HG02840 (cell line): ENCODE measurements at regions not wholly inside any gene's neighbourhood (a gene's known extent, or its start where the extent isn't known, plus 50 kb on each side); places are given as distances from the start of the nearest gene placed in this dataset.

ENCODE experiments used
- ATAC-seq: cut with Tn5 transposase; IDR thresholded peaks from one replicate; pipeline ENCODE4 v1.9.1; 2021; ENCODE audit warnings: mild to moderate bottlenecking, moderate library complexity, moderate number of reproducible peaks; ENCODE audit not compliant: unreplicated experiment, low FRiP score

DNA sequence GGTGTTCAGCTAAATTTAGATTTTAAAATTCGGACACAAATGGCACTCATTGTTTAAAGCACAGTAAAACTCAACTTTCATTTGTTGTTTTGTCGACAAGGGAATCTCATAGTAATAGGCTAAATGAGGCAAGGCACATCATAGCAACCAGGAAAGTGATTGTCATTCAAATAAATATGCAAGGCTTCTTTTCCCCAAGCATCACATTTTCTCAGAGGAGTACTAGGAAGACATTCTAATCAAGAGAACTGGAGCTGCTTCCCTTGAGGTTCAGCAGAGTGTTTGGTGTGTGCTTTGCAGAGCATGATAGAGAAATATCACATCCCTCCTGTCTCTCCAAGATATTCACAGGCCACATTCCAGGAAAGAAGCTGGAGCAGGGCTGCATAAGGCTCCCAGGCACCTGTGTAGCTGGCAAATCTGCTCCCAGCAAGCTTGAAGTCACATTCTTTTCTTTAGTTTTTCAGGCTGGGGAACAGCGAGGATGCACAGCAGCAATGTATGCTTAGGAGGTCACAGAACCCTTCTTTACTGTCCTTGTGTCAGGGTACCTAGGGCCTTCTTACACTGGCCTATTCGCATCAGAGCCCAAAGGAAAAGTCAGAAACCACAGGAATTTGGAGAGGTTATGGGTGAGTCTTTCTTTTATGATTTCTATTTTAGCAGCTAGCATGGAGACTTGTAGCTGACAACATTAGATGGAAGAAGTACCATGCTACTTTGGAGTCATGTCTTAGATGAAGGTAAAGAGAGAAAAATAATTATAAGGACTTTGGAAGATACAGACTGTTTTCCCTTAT lies 95.9 kb upstream of the HDAC9 start:
- no peak for ATAC-seq

DNA sequence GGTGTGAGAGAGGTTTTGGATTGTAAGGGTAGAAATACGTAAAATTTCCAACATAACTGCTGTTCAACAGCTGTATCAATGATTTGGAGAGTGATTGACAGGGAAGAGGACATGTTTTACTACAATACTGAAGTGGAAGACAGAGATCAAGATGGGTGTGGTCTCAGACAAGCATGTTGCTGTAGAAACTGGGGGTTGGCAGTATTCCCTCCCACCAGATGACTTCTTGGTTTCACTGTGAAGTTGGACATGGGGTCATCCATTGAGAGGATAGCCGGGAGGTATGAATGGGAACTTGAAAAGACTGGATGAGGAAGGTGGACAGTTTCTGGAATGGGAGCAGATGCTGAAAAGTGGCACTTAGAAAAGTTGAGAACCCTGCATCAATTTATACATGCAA lies 95.3 kb upstream of the HDAC9 start:
- ATAC-seq: no peak

DNA sequence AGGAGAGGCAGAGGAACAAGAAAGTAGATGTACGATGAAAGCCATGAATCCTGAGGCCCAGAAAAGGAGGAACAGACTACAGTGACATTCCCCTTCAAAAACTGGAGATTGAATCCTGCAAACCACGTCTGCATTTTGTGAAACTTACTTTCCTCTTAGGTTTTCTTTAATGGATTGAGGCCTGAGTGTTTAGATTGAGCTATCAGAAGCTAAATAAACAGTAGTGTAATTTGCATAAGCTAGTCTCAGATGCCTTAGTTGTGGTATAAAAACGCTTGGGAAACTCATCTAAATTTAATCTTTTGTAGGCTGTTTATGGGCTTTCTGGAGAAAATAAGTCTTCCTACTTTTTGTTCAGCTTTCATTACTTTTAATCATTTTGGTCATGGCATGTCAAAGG lies 94.8 kb upstream of the HDAC9 start:
- ATAC-seq: no peak

DNA sequence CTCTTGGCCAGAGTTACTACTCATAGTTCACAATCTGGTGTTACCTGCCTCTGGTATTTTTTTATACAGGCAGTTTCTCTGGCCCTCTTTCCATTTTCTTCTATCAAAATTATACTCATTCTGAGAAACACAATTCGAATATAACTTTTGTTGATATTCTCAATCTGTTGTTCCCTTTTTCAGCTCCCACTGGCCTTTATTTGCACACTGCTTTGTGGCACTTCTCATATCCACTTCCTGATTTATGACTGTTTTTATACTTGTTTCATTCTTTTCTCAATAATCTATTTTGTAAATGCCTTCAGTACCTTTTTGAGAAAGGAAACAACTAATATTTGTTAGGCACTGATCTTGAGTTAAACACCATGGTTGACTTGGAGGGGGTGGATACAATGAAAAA lies 93.8 kb upstream of the HDAC9 start:
- no peak for ATAC-seq

DNA sequence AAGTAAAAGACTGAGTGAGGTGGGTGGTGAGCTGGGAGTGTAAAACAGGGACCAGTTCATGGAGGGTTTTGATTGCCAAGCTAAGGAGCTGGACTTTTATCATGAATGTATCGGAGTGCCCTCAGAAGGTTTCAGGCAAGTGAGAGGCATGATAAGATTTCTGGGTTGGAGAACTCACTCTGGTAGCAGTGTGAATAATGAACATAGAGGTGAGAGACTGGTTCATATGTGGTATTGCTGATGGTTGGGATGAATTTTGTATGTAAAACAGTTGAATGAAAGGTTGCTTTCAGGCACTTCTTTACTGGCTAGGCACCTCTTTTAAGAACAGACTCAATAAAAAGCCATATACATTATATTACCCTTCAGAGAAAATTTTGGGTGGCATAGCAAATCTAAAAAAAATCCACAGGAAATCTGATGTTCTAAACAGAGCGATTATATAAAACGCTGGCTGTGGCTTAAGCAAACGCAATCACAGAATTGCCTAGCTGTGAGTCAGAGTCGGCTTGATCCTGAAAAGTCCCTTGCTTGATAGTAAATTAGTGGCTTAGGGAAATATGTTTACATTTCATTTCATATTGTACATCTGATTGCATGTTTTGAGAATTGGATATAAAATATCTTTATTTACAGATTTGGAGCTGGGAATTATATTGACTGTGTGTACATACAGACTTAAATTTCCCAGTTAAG lies 92.9 kb upstream of the HDAC9 start:
- ATAC-seq: no peak

DNA sequence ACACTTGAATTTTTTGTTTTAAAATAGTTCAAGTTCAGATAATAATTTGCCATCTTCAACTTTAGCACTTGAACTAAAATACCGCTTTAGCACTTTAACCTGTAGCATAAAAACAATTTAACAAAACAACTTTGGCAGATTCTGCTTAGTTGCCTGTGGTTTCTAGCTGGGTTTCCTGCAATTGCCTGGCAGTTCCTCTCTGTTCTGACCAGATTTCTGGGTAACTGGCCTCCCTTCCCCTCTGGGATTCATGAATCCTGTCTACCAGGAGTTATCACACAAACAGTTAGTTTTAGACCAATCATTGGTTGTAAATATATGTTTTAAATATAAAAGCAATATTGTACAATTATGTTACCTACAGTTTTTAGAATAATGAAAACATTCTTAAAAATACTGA lies 89.8 kb upstream of the HDAC9 start:
- ATAC-seq: no peak

DNA sequence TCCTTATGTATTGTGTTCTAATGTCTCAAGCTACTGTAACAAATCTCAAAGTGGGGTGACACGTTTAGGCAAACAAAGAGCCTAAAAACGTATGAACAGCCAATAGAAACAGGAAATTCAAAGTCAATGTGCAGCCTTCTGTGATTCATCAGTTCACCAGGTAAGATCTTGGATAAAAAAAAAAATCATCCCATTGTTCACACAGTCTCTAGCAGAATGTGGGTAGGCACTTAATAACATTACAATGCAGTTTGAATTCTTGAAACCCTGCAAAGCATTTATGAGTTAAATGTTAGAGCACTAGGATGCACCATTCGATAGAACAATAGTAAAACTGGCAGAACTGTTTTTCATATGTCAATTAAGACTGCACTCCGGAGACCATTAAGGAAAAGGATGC lies 88.2 kb upstream of the HDAC9 start:
- no peak for ATAC-seq

DNA sequence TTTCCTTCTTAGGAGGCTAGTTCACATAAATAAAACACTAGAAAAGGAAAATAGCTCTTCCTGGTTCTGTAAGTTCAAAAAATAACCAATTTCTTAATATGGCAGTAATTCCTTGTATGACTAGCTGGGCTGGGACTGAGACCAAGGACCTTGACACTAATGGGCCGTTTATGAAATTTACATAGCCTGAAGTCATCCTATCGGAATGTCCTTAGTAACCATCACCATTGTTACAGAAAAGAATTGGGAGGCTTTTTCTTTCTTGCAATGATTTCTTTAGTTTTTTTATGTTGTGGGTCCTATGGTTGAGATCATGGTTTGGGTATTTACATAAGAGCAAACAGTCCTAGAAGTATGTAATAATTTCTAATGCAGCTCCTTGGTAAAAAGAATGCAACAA lies 87.1 kb upstream of the HDAC9 start:
- no peak for ATAC-seq

DNA sequence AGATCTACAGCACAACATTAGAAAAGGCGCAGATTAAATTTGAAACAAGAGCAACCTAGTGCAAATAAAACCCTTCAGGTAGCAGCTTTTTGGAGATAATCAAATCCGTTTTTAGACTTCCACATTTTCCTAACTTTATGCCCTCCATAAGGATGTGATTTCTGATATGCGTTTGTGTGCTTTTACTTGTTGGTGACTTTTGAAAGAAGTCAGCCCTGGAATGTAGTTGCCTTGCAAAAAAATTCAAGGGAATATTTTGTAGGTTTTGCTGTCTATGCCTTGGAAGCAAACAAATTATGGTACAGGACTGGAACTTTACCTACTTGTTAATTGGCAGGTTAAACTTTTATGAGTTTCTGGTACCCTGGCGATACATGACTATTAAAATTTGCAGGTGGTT lies 86.7 kb upstream of the HDAC9 start:
- ATAC-seq: no peak

DNA sequence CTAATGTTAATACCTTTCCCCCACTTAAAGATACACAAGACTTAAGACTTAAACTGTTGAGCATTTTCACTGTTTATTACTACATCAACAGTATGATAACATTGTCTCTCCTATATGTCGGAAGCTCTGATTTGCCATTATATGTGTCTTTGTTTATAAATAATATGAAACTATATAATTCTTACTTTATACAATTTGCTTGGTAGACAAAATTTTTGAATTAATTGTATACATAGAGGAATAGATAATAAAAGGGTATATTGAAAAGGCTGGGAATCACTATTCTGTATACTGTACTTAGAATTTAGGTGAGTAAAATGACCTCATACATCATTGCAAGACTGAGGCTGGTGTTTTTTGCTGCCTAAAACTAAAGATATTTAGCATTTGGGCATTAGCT lies 82.1 kb upstream of the HDAC9 start:
- no peak for ATAC-seq

DNA sequence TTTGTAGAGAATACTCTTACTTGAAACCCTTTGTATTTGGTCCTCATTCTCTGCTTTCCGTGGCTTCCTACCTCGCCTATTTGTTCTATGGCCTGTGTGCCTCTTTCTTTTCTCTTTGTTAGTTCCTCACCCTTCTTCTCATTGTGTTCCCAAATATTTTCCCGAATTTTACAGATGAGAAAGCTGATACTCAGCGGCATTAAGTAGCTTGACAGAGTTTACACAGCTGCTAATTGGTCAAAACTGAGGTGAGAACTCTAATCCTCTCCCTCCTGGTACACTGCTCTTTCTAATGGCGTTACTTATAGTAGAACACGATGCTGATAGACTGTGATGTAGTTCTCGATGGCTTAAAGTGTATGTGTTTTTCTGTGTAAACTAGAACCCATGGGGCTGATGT lies 80.7 kb upstream of the HDAC9 start:
- ATAC-seq: no peak

DNA sequence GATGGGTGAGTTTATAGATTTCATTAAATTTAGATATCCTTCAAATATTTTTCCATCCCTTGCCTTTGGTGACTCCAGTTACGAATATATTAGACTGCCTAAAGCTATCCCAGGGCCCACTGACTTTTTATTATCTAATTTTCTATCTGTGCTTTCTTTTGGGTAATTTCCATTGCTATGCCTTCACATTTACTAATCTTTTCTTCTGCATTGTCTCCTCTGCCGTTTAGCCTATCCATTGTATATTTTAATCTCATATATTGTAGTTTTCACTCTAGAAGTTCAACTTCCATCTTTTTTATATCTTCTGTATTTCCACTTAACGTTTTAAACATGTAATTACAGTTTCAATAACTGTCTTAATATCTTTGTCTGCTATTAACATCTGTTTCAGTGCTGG lies 78.6 kb upstream of the HDAC9 start:
- no peak for ATAC-seq

DNA sequence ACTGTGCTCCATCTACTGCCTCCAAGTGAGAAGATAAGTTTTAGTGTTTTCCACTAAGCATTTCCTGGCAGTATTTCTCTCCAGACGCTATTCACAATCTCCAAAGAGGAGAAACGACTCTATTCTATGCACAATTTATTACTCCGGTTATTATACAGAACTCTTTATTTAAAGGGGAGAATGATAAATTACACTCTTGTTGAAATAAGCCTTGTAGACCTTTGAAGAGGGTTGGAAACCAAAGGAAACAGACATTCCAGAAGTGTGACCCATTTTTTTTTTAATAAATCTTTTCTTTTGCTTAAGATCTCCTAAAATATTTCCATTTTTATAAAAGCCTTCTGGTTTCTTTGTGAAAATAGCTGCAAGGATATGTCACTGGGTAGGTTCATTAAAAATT lies 76.1 kb upstream of the HDAC9 start:
- no peak for ATAC-seq

DNA sequence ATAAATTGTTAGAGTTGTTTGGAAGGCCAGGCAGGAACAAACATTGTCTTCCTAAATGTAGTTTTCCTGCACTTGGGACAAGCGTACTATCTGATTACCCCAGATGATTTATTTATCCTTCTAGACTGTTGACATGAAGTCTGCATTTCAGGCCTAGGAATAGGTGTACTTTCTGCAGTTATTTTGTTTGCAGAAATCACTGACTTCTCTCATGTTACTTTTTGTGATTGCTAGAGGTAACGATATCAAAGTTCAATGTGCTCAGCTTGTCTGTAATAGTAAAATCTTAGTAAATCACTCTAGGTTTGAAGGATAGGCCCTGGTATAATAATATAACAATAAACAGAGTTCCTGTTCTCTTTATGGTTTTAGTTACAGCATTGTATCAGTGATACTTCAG lies 75.4 kb upstream of the HDAC9 start:
- no peak for ATAC-seq

DNA sequence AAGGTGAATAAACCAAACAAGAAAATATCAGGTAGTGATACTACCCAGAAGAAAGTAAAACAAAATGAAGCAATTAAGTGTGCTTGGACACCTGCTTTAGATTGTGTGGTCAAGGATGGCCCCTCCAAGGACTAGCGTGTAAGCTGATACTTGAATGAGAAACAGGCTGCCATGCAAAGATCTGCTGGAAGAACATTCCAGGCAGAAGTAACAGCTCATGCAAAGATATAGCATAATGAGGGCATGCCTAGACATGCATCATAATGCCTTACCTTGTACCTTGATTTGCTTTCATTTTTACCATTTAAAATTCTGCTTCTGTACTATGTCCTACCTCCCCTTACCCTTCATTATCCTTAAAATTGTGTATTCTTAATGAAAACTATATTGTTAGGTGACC lies 74.8 kb upstream of the HDAC9 start:
- no peak for ATAC-seq

DNA sequence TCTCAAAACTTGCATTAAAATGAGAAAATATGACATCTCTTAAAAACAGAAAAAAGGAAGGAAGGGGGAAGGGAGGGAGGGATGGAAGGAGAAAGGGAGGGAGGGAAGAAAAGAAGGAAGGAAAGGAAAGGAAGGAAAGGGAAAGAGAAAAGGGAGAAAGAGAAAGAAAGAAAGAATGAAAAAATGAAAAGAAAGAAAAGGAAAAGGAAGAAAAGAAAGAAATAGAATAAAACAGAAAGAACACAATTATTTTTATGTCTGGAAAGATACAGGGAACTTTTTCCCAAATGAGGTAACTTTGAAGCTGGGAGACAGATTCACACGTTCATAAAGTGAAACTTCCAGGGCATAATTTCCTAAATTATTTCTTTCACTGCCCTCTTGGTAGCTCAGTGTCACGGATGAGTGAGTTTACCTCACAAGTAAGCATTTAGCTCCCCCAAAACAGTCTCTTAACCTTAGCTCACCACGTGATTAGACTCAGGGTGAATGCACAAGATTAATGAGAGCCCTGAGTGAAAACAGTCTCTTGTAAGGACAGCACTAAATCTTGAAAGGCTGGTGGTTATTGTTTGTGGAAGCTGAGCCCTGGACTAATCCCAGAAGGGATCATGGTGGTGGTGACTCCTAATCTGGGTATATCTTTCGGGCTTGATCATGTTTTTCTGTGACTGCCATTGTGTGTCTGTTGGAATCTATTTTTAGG lies 74.1 kb upstream of the HDAC9 start:
- ATAC-seq: no peak

DNA sequence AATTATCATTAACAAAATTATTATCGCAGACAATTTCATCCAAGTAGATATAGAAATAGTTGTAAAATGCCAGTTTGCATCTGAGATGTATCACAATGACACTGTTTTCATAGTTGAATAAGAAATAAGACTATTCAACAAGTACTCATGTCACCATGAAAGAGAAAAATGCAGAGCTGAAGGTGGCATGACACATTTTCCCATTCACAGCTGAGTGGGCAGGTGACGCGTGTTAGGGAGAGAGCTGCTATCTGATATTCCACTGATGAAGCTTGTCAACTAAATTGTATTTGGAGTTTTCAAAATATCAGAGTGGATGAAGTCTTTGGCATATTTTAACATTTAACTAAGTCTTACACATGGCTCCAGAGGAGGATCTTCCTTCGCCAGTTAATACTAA lies 70.3 kb upstream of the HDAC9 start:
- ATAC-seq: no peak

DNA sequence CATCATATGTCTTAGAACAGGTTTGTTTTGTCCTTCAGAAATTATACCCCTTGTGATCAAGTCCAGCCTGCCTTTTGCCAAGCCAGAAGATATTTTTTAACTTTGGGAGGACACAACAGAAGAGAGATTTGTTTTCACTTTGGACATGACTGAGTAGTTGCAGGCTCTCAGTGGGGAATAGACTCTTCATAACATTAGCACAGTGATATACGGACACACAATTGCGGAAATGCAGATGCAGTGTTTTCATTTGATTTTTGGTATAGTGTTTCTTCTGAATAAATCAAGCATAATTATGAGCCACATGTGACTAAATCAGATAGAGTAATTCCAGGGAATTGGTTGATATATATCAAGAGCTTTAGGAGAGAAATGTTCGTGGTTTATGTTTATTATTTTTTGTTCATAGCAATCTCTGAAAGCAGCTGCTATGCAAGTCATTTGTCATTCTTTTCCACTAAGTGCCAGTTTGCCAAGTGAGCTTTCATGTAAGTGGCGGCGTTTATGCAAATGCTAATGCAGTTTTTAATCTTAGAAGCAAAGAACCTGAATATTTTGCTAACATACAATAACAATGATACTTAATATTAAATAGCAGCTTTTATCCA lies 69.6 kb upstream of the HDAC9 start:
- ATAC-seq: no peak

DNA sequence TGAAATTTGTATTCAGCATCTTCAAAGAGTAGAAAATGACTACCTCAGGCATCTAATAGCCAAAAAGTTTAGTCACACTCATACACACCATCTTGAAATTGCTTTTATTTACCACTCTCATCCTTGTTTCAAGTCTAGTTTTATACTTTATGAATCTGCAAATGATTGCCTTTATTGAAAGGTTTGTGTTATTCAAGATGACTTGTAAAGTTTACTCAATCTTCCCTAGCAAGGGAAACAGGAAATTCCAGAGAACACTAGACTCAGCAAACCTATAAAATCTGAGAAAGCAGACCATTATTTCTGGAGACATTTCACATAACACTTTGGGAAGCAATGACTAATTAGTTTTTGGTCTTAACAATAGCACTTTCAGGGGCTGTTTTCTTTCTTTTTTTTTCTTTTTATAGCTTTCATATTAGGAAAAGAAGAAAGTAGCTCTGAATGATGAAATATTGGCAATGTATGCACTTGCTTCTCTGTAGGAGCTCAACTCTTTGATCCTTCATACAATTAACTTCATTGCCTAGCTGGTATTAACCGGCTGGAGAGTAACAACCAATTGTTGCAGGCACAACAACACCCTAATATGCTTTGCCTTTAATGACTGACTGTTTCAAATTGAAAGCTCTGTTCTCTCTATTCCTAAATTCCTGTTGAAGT lies 68.9 kb upstream of the HDAC9 start:
- ATAC-seq: no peak

DNA sequence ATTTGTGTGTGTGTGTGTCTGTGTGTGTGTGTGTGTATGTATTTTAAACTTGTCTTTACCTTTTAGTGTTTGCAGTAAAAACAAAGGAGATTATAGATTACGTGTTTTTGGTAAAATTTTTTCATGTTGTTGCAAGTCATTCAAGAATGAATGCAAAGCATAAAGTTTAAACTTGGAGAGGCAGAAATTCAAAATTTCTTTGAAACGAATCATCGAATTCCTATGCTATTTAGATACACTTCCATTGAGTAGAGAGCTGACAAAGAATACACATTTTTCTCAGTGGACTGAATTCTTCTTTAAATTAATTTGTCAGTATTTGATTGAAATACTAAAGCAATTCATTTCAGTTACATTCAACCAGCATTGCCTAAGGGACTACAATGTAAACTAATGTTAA lies 66.0 kb upstream of the HDAC9 start:
- no peak for ATAC-seq

DNA sequence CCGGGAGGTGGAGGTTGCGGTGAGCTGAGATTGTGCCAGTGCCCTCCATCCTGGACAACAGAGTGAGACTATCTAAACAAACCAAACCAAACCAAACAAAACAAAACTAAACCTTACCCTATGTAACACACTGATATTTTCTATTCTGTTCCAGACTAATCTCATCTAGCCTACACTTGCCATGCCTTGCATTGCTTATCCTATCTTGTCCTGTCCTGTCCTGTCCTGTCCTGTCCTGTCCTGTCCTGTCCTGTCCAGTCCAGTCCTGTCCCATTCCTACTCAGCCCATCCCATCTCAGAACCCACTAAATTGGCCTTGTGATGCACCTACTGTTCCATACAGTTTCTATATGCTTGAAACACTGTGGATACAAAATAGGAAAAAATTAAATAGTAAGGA lies 64.7 kb upstream of the HDAC9 start:
- no peak for ATAC-seq
